HG03066 (cell line): ENCODE measurements at regions not wholly inside any gene's neighbourhood (a gene's known extent, or its start where the extent isn't known, plus 50 kb on each side); places are given as distances from the start of the nearest gene placed in this dataset.

ENCODE experiments used
- ATAC-seq: cut with Tn5 transposase; IDR thresholded peaks from one replicate; pipeline ENCODE4 v1.9.1; 2021; ENCODE audit warnings: low read depth; ENCODE audit not compliant: unreplicated experiment

DNA sequence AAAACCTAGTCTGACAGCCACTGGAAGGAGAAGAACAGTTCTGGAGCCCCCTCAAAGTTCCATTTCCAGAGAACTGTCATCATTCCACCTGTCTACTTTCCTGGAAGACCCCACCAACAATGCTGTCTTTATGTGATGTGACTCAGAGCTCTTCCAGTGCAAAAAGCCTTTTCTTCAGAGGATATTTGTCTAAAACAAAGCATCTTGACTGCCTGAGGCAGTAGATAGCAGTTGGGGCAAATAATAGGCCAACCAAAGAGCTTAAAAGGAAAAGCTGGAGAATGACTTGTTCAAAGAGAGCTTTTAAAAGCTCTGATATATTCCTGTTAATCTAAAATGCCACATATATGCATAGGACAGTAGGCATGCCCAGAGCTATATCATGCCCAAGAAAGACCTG lies 62.6 kb downstream of the MIS18A start:
- no peak for ATAC-seq

DNA sequence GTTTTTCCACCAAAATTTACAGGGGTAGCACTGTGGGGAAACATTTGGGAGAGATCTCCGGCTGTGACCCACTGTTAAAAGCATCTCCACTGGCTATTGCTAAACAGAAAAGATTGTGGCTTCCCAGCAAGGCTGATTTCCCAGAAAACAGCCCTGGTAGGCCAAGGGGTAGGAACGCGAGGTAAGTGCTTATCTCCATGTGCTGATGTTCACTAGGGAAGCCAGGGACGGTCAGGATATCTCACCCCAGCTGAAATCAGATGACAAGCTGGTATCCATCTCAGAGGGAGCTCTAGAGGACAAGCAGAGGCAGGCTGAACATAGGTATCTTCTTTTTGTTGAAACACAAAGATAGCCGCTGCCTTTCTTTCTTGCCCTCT lies 63.6 kb downstream of the MIS18A start:
- no peak for ATAC-seq

DNA sequence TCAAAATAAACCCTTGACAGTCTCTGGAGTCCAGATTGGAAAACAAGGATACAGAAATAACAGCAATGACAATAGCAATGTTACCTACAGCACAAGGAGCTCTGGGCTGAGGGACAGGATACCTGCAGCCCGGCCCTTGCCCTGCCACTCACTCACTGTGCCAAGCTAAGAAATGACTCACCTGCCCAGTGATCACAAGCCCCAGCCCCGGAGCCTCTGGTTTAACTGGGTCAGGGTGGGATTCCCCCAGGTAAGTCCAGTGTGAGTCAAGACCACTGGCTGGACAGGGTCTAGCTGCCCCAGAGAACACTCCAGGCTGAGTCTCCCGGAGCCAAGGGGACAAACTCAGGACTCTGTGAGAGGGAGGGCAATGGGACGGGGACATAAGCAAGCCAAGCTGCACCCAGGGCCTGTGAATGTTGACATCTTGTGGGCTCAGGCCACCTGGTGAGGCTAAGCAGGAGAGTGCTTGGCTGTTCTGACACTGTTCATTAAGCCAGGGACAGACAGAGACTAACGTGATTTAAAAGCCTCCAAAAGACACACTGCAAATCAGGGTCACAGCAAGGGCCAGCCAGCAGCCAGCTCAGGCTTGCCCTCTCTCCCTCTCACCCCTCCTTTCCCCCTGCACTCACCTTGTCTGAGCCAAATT lies 64.1 kb downstream of the MIS18A start:
- no peak for ATAC-seq

DNA sequence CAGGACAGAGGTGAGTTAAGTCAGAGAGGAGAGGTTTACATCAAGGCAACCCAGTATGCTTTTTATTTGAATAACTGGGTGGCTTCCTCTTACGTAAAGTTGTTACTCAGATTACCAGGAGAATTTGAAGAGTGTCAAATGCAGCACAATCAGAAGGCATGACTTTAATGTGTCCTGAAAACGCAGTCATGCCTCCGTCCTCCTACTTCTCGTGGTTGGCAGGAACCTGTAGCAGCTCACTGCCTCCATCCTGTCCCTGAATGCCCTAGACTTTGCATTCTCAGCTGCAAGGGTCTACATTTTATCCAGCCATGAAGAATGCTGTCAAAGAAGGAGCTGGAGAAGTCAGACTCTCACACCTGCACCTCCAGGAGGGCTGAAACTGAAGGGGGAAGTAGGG lies 66.7 kb downstream of the MIS18A start:
- ATAC-seq, result no peak

DNA sequence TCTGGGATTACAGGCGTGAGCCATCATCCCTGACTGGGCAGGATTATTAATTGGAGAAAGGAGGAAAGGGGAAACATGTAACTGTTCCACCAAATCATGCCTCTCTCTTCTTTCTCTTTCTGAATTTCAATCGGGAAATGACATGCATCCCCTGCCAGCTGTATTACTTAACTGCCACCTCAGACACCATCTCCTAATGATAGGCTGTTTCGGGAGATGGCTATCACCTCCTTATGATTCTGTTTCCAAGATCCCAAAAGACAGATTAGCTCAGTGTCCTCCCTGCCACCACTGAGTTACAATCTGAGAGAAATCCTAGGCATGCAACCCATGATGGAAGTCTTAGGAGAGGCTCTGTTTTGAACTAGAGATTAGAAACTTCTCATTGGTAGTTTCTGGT lies 67.5 kb downstream of the MIS18A start:
- no peak for ATAC-seq

DNA sequence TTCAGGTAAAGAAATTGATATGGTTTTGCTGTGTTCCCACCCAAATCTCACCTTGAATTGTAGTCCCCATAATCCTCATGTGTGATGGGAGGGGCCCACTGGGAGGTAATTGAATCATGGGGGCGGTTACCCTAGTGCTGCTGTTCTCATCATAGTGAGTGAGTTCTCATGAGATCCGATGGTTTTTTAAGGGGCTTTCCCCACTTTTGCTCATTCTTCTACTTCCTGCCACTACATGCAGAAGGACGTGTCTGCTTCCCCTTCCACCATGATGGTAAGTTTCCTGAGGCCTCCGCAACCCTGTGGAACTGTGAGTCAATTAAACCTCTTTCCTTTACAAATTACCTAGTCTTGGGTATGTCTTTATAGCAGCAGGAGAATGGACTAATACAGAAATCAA lies 69.3 kb downstream of the MIS18A start:
- ATAC-seq, result no peak

DNA sequence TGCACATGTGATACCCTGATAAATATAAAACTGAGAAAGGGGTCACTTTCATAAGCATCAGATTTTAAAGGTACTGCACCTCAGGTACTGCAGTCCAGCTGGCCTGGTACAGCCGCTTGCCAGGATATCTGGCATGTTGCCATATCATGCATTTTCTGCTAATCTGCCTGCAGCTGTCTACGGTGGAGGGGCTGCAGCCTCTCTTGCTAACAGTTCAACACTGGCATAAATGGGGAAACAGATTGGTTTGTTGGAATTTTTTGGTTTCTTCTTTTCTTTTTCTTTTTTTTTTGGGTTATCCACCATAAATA lies 71.5 kb downstream of the MIS18A start:
- ATAC-seq, result no peak

DNA sequence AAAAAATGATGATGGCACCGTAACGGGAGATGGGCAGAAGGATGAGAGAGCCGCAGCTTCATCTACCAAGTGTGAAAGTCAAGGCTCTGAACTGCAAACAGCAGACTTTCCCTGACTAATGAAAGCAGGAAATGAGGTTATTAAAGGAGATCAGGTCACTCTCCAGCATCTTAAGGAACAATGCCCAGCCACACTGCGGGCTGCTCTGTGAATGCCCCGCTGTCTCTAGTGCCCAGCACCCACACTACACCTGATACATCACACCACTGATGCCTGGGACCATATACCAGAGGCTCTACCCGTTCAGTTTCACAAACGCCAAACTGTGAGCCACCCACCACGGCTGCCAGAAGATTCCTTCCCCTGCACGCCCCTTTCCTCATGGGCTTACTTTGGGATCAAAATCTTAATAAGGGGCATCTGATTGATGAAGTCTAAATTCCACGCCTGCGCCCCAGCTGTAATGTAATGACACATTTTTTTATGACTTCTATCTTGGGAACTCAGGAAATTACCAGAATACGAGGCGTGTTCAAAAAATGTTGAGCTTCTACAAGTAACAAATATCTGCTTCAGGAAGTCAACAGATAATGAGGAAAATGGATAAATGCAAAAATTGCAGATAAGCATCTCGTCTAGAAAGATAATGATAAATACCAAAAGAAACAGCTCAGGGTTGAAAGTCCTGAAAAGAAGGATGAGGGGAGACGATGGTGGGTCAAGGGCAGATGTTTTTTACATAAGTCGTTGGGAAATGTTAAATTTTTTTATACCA lies 72.0 kb downstream of the MIS18A start:
- ATAC-seq, result no peak

DNA sequence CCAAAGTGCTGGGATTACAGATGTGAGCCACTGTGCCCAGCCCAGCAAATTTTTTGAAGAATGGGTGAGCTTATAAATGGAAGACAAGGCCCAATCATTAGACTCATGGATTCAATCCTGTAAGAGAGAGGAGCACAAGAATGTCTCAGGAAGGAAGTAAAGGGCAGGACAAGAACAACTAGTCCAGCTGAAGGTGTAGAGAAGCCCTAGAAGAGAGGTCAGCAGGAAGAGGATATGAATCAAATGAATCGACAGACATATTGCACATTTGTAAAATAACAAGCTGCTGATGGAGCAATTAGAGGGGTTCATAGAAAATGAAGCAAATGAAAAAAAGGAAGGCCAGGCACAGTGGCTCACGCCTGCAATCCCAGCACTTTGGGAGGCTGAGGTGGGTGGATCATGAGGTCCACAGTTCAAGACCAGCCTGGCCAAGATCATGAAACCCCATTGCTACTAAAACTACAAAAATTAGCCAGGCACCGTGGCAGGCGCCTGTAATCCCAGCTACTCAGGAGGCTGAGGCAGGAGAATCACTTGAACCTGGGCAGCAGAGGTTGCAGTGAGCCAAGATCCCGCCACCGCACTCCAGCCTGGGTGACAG lies 74.9 kb downstream of the MIS18A start:
- ATAC-seq, result no peak

DNA sequence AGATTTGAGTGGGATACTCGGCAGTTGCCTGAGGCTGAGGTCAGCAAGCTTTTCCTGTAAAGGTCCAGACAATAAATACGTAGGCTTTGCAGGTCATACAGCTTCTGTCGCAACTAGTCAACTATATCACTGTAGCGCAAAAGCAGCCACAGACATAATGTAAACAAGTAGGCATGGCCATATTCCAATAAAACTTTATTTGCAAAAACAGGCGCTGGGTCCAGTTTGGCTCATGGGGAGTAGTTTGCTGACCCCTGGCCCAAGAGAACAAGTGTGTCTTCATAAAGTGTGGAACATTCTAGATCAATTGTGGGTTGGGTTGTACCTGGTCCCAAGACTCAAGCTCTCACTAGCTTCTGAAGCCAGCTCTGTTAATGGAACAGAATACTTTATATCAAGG lies 78.8 kb downstream of the MIS18A start:
- ATAC-seq, result no peak

DNA sequence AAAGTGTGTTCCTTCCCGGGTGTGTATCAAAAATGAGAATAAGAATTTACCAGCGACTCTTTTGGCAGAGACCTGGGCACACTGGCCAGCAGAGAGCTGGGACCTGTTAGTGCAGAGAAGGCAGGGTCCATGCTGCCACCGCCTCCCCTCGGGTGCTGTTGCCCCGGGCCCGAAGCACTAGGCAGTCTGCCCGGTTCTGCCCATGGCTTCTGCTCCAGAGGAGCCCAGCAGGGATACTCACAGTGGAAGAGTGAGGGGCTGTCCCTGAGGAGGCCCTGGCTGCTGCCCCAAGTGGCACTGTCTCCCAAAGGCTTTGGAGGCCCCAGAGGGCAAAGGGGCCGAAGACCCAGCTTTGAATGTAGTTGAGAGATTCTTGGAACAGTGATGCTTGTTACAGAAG lies 80.5 kb downstream of the MIS18A start:
- ATAC-seq, result no peak

DNA sequence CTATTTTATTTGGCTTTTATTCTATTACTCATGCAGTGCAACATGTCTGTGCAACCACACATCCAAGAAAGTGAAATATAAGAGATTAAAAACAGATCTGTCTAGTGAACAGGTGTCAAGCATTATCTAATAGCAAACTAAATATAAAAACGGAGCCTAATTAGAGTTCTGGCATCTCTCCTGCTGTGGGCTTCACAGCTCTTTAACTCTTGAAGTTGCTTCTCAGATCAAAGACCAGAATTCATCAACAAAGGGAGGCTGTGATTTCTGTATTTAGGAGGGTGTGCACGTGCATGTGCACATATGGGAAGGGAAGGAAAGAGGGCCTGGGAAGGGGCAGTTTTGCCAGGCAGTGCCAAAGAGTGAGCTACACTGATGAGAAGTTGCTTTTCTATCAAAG lies 81.0 kb downstream of the MIS18A start:
- ATAC-seq, result no peak

DNA sequence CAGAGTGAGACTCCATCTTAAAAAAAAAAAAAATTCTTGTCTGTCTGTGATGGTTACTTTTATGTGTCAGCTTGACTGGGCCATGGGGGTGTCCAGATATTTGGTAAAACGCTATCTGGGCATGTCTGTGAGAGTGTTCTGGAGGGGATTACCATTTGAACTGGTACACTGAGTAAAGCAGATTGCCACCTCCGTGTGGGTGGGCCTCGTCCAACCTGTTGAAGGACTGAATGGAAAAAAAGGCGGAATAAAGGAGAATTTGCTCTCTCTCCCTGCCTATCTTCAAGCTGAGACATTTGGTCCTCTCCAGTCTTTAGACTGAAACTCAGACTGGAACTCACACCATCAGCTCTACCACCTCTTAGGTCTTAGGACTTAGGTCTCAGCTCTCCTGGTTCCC lies 82.8 kb downstream of the MIS18A start:
- no peak for ATAC-seq

DNA sequence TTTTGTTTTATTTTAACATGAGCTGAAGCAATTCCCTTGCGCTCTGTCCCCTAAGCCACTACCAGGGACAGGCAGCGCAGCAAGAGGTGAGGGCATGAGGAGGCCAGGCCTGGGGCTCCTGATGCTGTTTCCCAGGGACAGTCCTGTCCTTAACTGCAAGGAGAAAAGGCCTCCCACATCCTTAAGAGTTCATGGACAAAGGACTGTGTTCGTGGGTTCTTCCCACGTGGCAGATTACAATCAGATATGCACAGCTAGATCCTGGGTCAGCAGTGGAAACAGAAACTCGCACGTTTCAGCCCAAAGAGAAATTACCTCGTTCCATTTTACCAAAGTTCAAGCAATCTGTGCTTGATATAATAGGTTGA lies 85.8 kb downstream of the MIS18A start:
- ATAC-seq, result no peak

DNA sequence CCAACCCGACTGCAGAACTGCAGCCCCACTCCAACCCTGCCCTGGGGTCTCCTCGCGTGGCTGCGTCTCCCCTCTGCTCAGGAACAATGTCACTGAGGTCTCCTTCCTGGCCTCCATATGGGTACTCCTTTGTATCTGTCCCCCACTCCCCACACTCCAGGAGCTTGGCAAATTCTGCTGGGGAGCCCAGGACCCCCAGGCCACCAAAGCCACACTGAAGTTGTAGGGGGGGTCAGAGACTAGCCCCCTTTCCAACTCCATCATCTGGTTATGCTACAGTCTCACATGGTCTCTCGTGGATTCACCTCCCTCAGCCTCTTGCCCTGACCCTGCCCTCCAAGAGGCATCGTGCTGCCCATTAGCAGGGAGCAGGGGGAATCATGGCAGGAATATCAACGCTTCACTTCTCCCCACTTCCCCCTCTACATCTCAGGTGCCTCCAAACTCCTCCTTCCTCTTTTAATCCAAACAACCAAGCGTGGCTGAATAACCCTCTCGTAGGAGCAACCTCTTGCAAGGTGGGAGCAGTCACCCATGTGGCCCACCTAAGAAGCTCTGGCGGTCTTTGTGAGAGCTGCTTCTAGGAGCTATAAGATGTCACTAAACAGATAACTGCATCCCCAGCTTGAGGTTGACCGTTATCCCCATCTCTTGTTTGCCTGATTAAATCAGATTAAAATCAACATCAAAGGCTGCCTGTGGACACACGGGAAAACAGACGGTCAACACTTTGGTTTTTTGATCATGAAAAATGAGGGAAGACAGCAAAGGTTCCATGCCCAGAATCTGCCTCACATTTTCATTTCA lies 86.4 kb downstream of the MIS18A start:
- ATAC-seq, result no peak

DNA sequence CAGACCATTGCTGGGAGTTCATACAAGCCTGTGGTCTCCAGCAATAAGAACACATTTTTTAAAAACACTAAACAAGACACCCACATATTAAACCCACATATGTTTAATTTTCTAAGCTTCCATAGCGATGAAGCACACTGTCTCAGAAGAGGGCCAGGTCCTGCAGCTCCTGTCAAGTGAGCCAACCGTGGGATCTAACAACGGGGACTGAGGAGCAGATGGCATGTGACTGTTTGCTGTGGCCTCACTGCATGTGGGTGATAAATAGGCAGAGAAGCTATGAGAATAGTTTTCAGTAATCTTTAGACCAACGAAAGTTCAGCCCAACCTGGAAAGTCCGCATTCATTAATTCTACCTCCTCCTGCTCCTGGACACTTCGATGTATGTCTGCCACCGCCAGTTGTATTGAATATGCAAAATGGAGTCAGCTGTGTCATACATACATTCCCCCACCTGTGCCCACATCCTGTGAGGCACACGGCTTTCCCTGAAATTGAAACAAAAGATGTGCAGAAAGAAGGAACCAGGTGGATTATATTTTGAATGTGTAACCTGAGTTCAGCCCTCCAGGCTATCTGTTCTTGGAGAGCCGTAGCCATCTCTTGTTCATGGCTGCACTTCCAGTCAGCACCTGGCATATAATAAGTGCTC lies 88.2 kb downstream of the MIS18A start:
- no peak for ATAC-seq

DNA sequence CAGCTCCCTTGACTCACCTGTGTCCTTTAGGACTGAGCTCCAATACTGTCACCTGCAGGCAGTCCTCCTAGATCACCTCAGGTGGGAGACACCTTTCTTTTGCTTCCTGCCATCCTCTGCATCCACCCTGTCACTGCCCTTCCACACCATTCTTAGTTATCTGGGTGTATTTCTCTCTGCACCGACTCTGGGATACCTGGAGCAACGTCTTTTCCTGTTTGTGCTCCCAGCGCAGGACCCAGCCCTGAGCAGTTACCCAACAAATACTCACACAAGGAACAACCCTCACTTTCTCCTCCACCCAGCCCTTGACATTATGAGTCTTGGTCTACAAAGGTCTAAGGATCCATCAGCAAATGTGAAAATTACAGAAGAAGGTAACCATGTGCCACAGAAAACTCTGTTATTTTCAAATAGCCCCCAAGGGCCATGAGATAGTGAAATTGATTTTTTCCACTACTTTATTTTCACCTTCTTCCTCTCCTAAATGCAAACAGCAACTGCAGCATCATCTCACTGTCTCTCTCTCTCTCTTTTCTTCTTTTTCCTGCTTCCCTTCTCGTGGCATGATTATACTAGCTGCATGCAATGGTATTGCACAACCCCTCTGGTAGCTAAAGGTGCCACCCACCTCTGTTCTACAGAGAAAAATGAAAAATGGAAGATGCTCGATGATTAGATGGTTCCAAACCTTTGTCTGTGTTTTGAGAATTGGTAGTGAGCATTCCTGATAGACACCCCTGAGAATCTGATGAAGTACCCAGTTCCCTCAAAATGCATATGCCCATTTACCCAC lies 89.0 kb downstream of the MIS18A start:
- no peak for ATAC-seq

DNA sequence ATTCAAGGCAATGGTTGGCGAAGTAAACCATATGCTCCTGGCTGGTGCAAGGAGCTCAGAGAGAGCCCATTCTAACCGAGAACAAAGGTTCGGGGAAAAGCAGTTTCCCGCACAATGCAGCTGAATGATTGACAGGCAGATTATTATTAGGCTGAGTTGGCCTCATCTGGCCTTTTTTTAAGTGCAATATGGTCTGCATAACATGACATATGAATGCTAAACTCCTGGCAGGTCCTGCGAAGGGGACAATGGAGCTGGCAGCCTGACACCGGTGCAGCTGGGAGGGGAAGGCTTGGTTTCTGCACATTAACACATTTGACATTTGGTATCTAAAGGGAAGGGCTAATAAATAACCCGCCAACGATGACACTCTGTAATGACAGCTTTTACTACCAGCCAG lies 92.0 kb downstream of the MIS18A start:
- ATAC-seq, result no peak

DNA sequence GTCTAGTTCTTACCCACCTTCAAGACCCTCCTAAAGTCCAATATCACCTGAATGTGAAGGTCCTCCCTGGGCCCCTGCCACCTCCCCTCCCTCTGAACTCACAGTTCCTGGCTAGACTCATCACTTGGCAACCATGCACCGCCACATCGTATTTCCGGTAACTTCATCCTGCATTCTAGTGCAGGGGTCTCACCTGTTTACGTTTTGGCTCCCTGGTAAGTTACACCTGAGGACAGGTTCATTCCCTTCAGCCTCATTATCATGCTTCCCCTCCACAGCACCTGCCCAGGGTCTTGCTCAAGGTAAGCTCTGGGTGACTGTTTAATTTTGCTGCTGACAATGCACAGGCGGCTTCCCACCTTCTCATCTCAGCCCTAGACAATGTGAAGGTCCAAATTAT lies 93.1 kb downstream of the MIS18A start:
- no peak for ATAC-seq

DNA sequence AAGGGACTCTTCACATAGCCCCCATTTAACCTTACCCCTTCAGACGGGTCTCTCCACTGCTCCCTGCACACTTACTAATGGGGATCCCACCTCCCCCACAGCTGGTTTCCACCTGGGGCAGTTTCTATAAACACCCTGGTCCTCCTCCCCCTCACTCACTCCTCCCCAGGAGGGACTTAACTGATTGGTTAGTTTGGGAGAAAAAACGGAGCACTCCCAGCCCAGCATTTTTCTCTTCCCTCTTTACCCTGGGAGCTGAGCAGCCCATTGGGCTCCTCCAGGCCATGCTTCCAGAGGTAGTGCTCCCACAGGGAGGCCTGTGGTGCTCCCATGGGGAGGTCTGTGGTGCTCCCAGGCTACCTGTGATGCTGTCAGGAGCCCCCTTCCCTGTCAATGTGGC lies 93.7 kb downstream of the MIS18A start:
- ATAC-seq, result no peak
